DND-41 (cell line): ENCODE measurements at regions not wholly inside any gene's neighbourhood (a gene's known extent, or its start where the extent isn't known, plus 50 kb on each side); places are given as distances from the start of the nearest gene placed in this dataset.

Source experiments
- CTCF ChIP-seq: IDR thresholded peaks from 2 replicates; pipeline ENCODE4 v1.5.1; 2012; ENCODE audit warnings: borderline replicate concordance, low read length, moderate library complexity, mild to moderate bottlenecking; ENCODE audit not compliant: poor library complexity, severe bottlenecking; ENCODE audit errors: extremely low read depth
- EZH2 ChIP-seq: IDR thresholded peaks from 3 replicates; pipeline ENCODE4 v1.6.1; 2012; ENCODE audit warnings: borderline replicate concordance, low read depth, mild to moderate bottlenecking, moderate library complexity, low read length, inconsistent platforms; ENCODE audit not compliant: severe bottlenecking

GRCh38 chr9:20200991-20201431, 412.2 kb upstream of the SLC24A2 start:
- TF ChIP-seq CTCF (no peak), EZH2 (no peak)
